ENCODE measurements at regions not wholly inside any gene's neighbourhood (a gene's known extent, or its start where the extent isn't known, plus 50 kb on each side); places are given as distances from the start of the nearest gene placed in this dataset.
"Not testable (repeated sequence)": the region's sequence is repeated elsewhere in the genome, so short reads cannot be mapped to it uniquely, and the experiment has no call there.

- no peak overlapping the region for H2AK5ac ChIP-seq (ENCODE audit: low read length)
- no peak overlapping the region for H2BK12ac ChIP-seq (ENCODE audit: low read length)
- H4K12ac ChIP-seq (ENCODE audit: low read depth, low read length) = no peak overlapping the region
- H3K23ac ChIP-seq (ENCODE audit: low read length) = no peak overlapping the region
- no peak overlapping the region for H3K4me2 ChIP-seq (ENCODE audit: low read length)
- H3K9me3 ChIP-seq (ENCODE audit: insufficient read depth, low read depth, low read length) = no peaks in the 10 kb centered on the region
- H4K91ac ChIP-seq (ENCODE audit: low read depth, low read length) = no peak overlapping the region
- no peak overlapping the region for H4K8ac ChIP-seq (ENCODE audit: low read depth, low read length)
- no CpG with 5 or more reads among the region's 3 CpGs for WGBS (ENCODE audit: extremely low coverage, insufficient coverage, insufficient read length)
- no peak overlapping the region for H3K27ac ChIP-seq (ENCODE audit: low read depth, low read length)
- H3K79me1 ChIP-seq (ENCODE audit: low read length) = no peaks in the 10 kb centered on the region
- H3K9ac ChIP-seq (ENCODE audit: low read length) = no peak overlapping the region
- H2BK120ac ChIP-seq (ENCODE audit: insufficient read depth, low read length, poor library complexity) = no peak overlapping the region
- H2BK5ac ChIP-seq (ENCODE audit: low read depth, low read length, poor library complexity) = no peak overlapping the region
- H3K4me3 ChIP-seq (ENCODE audit: low read depth, low read length) = no peak overlapping the region
- no peak overlapping the region for H2AFZ ChIP-seq (ENCODE audit: insufficient read depth, low read length, poor library complexity)
- H3K79me2 ChIP-seq (ENCODE audit: control insufficient read depth, insufficient read depth, low read length, poor library complexity) = no peaks in the 10 kb centered on the region
- no peak overlapping the region for H3K18ac ChIP-seq (ENCODE audit: low read length)
- DNase-seq = no peak
- H3K4me1 ChIP-seq (ENCODE audit: control insufficient read depth in 1 of 2, insufficient read depth in 2 of 2, low read length in 2 of 2) = no peaks in the 10 kb centered on the region
- no peak overlapping the region for H3K4ac ChIP-seq (ENCODE audit: low read depth, low read length)
- no peak overlapping the region for H3K14ac ChIP-seq (ENCODE audit: low read length)
- no peaks in the 10 kb centered on the region for H3K36me3 ChIP-seq (ENCODE audit: control insufficient read depth in 1 of 2, insufficient read depth in 2 of 2, low read length in 2 of 2)
- H3K27me3 ChIP-seq (ENCODE audit: insufficient read depth, low read length) = no peaks in the 10 kb centered on the region
These were observed 866.2 kb downstream of the CCDC85A start for GRCh38 chr2:57050007-57050406.

DNA sequence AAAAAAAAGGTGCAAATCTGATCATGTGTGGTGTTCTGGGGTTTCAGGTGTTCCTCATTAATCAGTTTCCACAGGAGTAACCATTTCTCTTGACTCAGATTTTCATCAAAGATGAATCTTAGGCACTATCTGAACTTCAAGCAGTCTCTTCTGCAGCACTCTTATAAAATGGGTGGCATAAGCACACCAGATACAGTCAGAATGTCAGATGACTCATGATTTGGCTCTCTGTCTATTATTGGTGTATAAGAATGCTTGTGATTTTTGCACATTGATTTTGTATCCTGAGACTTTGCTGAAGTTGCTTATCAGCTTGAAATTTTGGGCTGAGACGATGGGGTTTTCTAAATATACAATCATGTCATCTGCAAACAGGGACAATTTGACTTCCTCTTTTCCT, 882.5 kb downstream of the CCDC85A start:
- not testable (repeated sequence) for H2BK5ac ChIP-seq (ENCODE audit: low read depth, low read length, poor library complexity); H3K79me2 ChIP-seq (ENCODE audit: control insufficient read depth, insufficient read depth, low read length, poor library complexity); H3K14ac ChIP-seq (ENCODE audit: low read length); H3K9ac ChIP-seq (ENCODE audit: low read length); DNase-seq; H3K4ac ChIP-seq (ENCODE audit: low read depth, low read length); H2AK5ac ChIP-seq (ENCODE audit: low read length); H3K4me1 ChIP-seq (ENCODE audit: control insufficient read depth in 1 of 2, insufficient read depth in 2 of 2, low read length in 2 of 2); H3K4me3 ChIP-seq (ENCODE audit: low read depth, low read length); H3K79me1 ChIP-seq (ENCODE audit: low read length); H2AFZ ChIP-seq (ENCODE audit: insufficient read depth, low read length, poor library complexity); H4K91ac ChIP-seq (ENCODE audit: low read depth, low read length); H2BK120ac ChIP-seq (ENCODE audit: insufficient read depth, low read length, poor library complexity); H4K12ac ChIP-seq (ENCODE audit: low read depth, low read length); H3K23ac ChIP-seq (ENCODE audit: low read length); H3K18ac ChIP-seq (ENCODE audit: low read length); H4K8ac ChIP-seq (ENCODE audit: low read depth, low read length); H3K9me3 ChIP-seq (ENCODE audit: insufficient read depth, low read depth, low read length); H3K27ac ChIP-seq (ENCODE audit: low read depth, low read length); H3K4me2 ChIP-seq (ENCODE audit: low read length); H2BK12ac ChIP-seq (ENCODE audit: low read length); H3K36me3 ChIP-seq (ENCODE audit: control insufficient read depth in 1 of 2, insufficient read depth in 2 of 2, low read length in 2 of 2); H3K27me3 ChIP-seq (ENCODE audit: insufficient read depth, low read length)
- no CpG with 5 or more reads among the region's 1 CpG for whole genome bisulfite sequencing (ENCODE audit: extremely low coverage, insufficient coverage, insufficient read length)

DNA sequence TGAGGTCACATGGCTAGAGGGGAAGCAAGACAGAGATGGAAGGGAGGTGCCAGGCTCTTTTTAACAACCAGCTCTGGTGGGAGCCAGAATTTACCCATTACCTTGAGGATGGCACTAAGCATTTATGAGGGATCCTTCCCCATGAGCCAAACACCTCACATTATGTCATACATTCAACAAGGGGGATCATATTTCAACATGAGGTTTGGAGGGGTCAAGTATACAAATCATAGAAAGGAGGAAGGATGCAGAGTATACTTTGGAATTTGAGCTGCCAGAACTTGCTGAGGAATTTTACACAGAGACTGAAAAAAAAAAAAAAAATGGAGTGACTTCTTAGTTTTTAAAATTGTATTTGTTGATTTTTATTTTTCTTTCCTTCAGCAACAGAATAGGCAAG, 891.4 kb downstream of the CCDC85A start:
- Histone ChIP-seq H3K4me1 (ENCODE audit: control insufficient read depth in 1 of 2, insufficient read depth in 2 of 2, low read length in 2 of 2) (no peaks in the 10 kb centered on the region), H3K18ac (ENCODE audit: low read length) (no peak overlapping the region), H4K8ac (ENCODE audit: low read depth, low read length) (no peak overlapping the region), H4K91ac (ENCODE audit: low read depth, low read length) (no peak overlapping the region), H3K36me3 (ENCODE audit: control insufficient read depth in 1 of 2, insufficient read depth in 2 of 2, low read length in 2 of 2) (no peaks in the 10 kb centered on the region), H3K4me3 (ENCODE audit: low read depth, low read length) (no peak overlapping the region), H3K27ac (ENCODE audit: low read depth, low read length) (no peak overlapping the region), H3K23ac (ENCODE audit: low read length) (no peak overlapping the region), H2AK5ac (ENCODE audit: low read length) (no peak overlapping the region), H2AFZ (ENCODE audit: insufficient read depth, low read length, poor library complexity) (no peak overlapping the region), H3K79me2 (ENCODE audit: control insufficient read depth, insufficient read depth, low read length, poor library complexity) (no peaks in the 10 kb centered on the region), H2BK5ac (ENCODE audit: low read depth, low read length, poor library complexity) (no peak overlapping the region), H3K9ac (ENCODE audit: low read length) (no peak overlapping the region), H2BK12ac (ENCODE audit: low read length) (no peak overlapping the region), H3K79me1 (ENCODE audit: low read length) (no peaks in the 10 kb centered on the region), H3K14ac (ENCODE audit: low read length) (no peak overlapping the region), H3K9me3 (ENCODE audit: insufficient read depth, low read depth, low read length) (no peaks in the 10 kb centered on the region), H3K27me3 (ENCODE audit: insufficient read depth, low read length) (no peaks in the 10 kb centered on the region), H3K4ac (ENCODE audit: low read depth, low read length) (no peak overlapping the region), H2BK120ac (ENCODE audit: insufficient read depth, low read length, poor library complexity) (no peak overlapping the region), H3K4me2 (ENCODE audit: low read length) (no peak overlapping the region), H4K12ac (ENCODE audit: low read depth, low read length) (no peak overlapping the region)
- no peak for DNase-seq

DNA sequence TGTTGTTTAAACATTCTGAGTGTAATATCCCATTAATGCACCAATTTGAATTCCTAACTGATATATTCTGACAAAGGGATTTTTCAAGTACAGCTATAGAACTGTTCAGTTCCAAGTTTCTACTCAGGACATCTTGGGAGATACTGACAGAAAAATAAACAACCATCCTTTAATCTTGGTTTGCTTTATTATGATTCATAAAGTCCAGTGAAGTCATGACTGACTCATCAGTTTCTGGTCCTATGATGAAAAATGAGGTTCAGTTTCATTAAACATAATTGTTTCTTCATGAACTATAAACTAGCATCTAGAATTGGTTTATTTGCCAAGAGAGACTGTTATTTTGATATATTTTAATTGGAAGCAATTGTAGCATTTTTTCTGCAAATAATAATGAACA, 896.2 kb downstream of the CCDC85A start:
- H3K36me3 ChIP-seq (ENCODE audit: control insufficient read depth in 1 of 2, insufficient read depth in 2 of 2, low read length in 2 of 2) = no peaks in the 10 kb centered on the region
- H3K4me3 ChIP-seq (ENCODE audit: low read depth, low read length) = no peak overlapping the region
- H3K79me2 ChIP-seq (ENCODE audit: control insufficient read depth, insufficient read depth, low read length, poor library complexity) = no peaks in the 10 kb centered on the region
- no peak overlapping the region for H4K12ac ChIP-seq (ENCODE audit: low read depth, low read length)
- H2AFZ ChIP-seq (ENCODE audit: insufficient read depth, low read length, poor library complexity) = no peak overlapping the region
- H3K4ac ChIP-seq (ENCODE audit: low read depth, low read length) = no peak overlapping the region
- no peak overlapping the region for H2BK120ac ChIP-seq (ENCODE audit: insufficient read depth, low read length, poor library complexity)
- H2BK5ac ChIP-seq (ENCODE audit: low read depth, low read length, poor library complexity) = no peak overlapping the region
- no peak overlapping the region for H2BK12ac ChIP-seq (ENCODE audit: low read length)
- no peak overlapping the region for H3K9ac ChIP-seq (ENCODE audit: low read length)
- H3K27ac ChIP-seq (ENCODE audit: low read depth, low read length) = no peak overlapping the region
- DNase-seq = no peak
- H3K23ac ChIP-seq (ENCODE audit: low read length) = no peak overlapping the region
- H3K4me1 ChIP-seq (ENCODE audit: control insufficient read depth in 1 of 2, insufficient read depth in 2 of 2, low read length in 2 of 2) = no peaks in the 10 kb centered on the region
- H3K4me2 ChIP-seq (ENCODE audit: low read length) = no peak overlapping the region
- no peak overlapping the region for H3K14ac ChIP-seq (ENCODE audit: low read length)
- H4K91ac ChIP-seq (ENCODE audit: low read depth, low read length) = no peak overlapping the region
- H4K8ac ChIP-seq (ENCODE audit: low read depth, low read length) = no peak overlapping the region
- no peaks in the 10 kb centered on the region for H3K27me3 ChIP-seq (ENCODE audit: insufficient read depth, low read length)
- no peak overlapping the region for H3K18ac ChIP-seq (ENCODE audit: low read length)
- no peaks in the 10 kb centered on the region for H3K79me1 ChIP-seq (ENCODE audit: low read length)
- no peak overlapping the region for H2AK5ac ChIP-seq (ENCODE audit: low read length)
- H3K9me3 ChIP-seq (ENCODE audit: insufficient read depth, low read depth, low read length) = peaks cover 6% of the 10 kb centered on the region
